B cell (primary cell): ENCODE measurements at regions not wholly inside any gene's neighbourhood (a gene's known extent, or its start where the extent isn't known, plus 50 kb on each side); places are given as distances from the start of the nearest gene placed in this dataset.

Experiments
- EZH2 ChIP-seq: IDR thresholded peaks from 2 replicates; pipeline ENCODE4 v1.6.1; 2012; ENCODE audit warnings: borderline replicate concordance, low read depth, mild to moderate bottlenecking, moderate library complexity, low read length; ENCODE audit not compliant: insufficient read depth, poor library complexity, severe bottlenecking
- TF ChIP-seq, protein P1 (sequence below): fragments of 200-600 bp; IDR thresholded peaks from one replicate; pipeline ENCODE4 v1.8.0; 2022; ENCODE audit warnings: antibody characterized with exemption, mild to moderate bottlenecking

DNA sequence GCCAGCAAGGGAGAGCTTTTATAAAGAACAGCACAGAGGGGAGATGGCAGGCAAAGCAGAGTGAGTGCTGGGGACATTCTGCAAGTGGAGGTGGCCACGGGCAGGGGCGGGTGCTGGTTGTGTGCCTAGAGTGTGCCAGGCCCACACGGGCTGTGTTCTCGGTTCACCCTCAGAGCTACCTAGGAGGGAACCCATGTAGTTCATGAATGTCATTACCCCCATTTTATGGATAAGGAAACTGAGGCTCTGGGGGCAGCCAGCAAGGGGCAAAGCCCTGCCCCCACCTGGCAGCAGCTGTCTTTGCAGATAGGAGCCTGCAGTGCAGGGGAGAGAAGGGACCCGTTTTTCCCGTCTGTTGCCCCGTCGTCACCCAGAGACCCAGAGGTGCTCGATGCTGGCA is 85.2 kb upstream of the NCOR2 start:
- TF ChIP-seq, protein P1, sequence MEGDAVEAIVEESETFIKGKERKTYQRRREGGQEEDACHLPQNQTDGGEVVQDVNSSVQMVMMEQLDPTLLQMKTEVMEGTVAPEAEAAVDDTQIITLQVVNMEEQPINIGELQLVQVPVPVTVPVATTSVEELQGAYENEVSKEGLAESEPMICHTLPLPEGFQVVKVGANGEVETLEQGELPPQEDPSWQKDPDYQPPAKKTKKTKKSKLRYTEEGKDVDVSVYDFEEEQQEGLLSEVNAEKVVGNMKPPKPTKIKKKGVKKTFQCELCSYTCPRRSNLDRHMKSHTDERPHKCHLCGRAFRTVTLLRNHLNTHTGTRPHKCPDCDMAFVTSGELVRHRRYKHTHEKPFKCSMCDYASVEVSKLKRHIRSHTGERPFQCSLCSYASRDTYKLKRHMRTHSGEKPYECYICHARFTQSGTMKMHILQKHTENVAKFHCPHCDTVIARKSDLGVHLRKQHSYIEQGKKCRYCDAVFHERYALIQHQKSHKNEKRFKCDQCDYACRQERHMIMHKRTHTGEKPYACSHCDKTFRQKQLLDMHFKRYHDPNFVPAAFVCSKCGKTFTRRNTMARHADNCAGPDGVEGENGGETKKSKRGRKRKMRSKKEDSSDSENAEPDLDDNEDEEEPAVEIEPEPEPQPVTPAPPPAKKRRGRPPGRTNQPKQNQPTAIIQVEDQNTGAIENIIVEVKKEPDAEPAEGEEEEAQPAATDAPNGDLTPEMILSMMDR, result no peak
- TF ChIP-seq EZH2, result no peak
